Activated CD4-positive, alpha-beta T cell treated with anti-CD3 and anti-CD28 coated beads for 36 hours (primary cell): ENCODE measurements at regions not wholly inside any gene's neighbourhood (a gene's known extent, or its start where the extent isn't known, plus 50 kb on each side); places are given as distances from the start of the nearest gene placed in this dataset.
"Not testable (repeated sequence)": the region's sequence is repeated elsewhere in the genome, so short reads cannot be mapped to it uniquely, and the experiment has no call there.

Experiments used
- ATAC-seq: fragments of 200-7000 bp; cut with Tn5 transposase; one replicate; pipeline ENCODE4 v1.10.0; 2021; ENCODE audit warnings: mild to moderate bottlenecking, moderate library complexity
- CTCF ChIA-PET: fragments of 350-600 bp; sonication (Branson Sonifier 250); formaldehyde crosslinking; loops from one replicate; lab custom pipeline; 2021; ENCODE audit warnings: antibody characterized with exemption; lab: Charles Lee
- POLR2A ChIA-PET: fragments of 350-600 bp; sonication (Branson Sonifier 250); formaldehyde crosslinking; loops from one replicate; lab custom pipeline; 2021; ENCODE audit warnings: antibody characterized with exemption, inconsistent platforms; lab: Charles Lee
- DNase-seq: peaks from one replicate; pipeline ENCODE4 v3.0.0-alpha.2; 2020
- H3K27ac Mint-ChIP-seq: one replicate; pipeline ENCODE4 v1.8.0; 2021; ENCODE audit warnings: mixed read lengths
- H3K27me3 Mint-ChIP-seq: one replicate; pipeline ENCODE4 v1.8.0; 2021; ENCODE audit warnings: mixed read lengths
- H3K36me3 Mint-ChIP-seq: one replicate; pipeline ENCODE4 v1.8.0; 2021; ENCODE audit warnings: low read depth, mixed read lengths
- H3K4me1 Mint-ChIP-seq: one replicate; pipeline ENCODE4 v1.8.0; 2021; ENCODE audit warnings: mixed read lengths
- H3K4me3 Mint-ChIP-seq: one replicate; pipeline ENCODE4 v1.8.0; 2021; ENCODE audit warnings: mild to moderate bottlenecking, moderate library complexity, mixed read lengths
- H3K9me3 Mint-ChIP-seq: one replicate; pipeline ENCODE4 v1.8.0; 2021; ENCODE audit warnings: low read depth, mixed read lengths
- intact Hi-C, 2 experiments: fragments of 100-400 bp; cut with DNase I in 1 of 2; cut with micrococcal nuclease in 1 of 2; formaldehyde crosslinking; loops; one replicate each; pipeline versions ENCODE4 v1.14.2 to v1.15.1; 2022 to 2024; cut with DNase I, micrococcal nuclease

DNA sequence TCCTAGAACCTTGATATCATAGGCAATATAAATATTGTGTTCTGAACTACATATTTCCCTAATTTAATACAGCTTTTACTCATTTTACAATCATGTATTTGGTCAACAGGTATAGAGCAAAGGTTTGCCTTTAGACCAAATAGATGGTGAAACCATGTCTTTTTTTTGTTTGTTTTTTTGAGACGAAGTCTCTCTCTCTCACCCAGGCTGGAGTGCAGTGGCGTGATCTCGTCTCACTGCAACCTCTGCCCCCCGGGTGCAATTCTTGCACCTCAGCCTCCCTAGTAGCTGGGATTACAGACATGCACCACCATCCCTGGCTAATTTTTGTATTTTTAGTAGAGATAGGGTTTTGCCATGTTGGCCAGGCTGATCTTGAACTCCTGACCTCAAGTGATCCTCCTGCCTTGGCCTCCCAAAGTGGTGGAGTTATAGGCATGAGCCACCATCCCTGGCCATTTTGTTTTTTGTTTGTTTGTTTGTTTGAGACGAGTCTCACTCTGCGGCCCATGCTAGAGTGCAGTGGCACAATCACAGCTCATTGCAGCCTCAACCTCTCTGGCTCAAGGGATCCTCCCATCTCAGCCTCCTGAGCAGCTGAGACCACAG, 243.7 kb upstream of the FOXN3 start:
- CTCF ChIA-PET: interaction anchor here (0.7 kb wide), 1 partner anchor 24 kb away, joined by 3 read pairs; no protein-coding TSS in a partner anchor
- H3K27me3 Mint-ChIP-seq, POLR2A ChIA-PET, ATAC-seq, H3K4me3 Mint-ChIP-seq, intact Hi-C loops, DNase-seq, H3K27ac Mint-ChIP-seq, H3K36me3 Mint-ChIP-seq: not testable (repeated sequence)
- H3K9me3 Mint-ChIP-seq: peaks cover 13% of the 10 kb centered on the region
- peaks cover 11% of the 10 kb centered on the region for H3K4me1 Mint-ChIP-seq

DNA sequence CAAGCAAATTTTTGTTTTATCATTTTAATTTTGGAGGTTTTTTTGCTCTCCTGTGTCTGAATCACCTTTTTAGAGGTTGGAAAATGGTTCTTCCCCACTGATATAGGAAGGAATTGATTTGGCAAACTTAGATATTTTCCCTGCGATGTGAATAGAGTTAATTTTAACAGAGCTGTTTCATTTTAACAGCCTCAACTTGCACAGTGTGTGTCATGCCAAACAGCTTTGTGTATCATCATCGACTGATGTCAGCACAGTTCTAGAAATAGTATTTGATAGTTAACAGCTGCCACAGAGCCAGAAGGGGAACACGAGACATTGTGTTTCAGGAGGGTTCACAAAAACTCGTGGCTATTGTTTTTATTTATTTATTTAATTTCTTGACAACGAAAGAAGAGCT, 243.1 kb upstream of the FOXN3 start:
- CTCF ChIA-PET: interaction anchor here (0.7 to 1.0 kb wide), 2 partner anchors 10 to 25 kb away, joined by 3 read pairs; no protein-coding TSS in a partner anchor
- Mint-ChIP-seq H3K36me3 (peaks cover 3% of the 10 kb centered on the region), H3K4me1 (peaks cover 11% of the 10 kb centered on the region), H3K4me3 (no peak overlapping the region), H3K9me3 (peaks cover 13% of the 10 kb centered on the region), H3K27ac (no peak overlapping the region), H3K27me3 (no peaks in the 10 kb centered on the region)
- DNase-seq (no peak), ATAC-seq (no peak)
- intact Hi-C loops: no loop called here
- POLR2A ChIA-PET: no interaction called here

DNA sequence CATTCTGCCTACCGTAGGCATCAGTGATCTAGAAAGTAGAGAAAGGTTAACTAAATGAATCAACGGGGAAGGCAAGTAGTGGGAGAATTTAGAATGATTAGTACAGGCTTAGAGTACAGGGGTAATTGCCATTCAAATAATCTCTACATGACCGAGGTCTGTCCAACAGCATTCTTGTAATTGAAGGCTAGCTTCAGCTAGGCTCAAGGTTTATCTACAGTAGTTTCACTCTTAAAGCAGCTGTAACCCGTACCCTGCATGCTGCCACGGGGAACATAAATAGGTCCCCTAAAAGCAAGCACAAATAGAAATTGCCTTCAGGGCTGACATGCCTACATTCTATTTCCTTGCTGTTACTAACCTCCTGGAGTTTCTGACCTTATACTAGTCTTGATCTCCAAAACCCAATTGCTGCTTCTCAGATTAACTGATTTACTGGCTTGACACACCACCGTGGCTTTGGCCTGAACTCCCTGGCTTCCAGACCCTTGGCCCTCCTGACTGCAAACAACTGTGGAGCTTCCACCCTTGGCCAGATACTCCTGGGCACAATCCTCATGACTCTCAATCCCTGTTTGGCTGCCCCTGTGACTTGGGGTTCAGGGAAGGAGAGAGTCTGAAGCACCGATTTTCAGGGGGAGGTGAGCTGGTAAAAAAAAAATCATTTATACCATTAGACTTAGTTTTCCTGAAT, 242.1 kb upstream of the FOXN3 start:
- no peaks in the 10 kb centered on the region for H3K27me3 Mint-ChIP-seq
- intact Hi-C loops: no loop called here
- peaks cover 2% of the 10 kb centered on the region for H3K36me3 Mint-ChIP-seq
- H3K4me3 Mint-ChIP-seq: no peak overlapping the region
- ChIA-PET CTCF (interaction anchor here (0.8 to 1.0 kb wide), 2 partner anchors 11 to 29 kb away, joined by 3 read pairs; no protein-coding TSS in a partner anchor), POLR2A (interaction anchor here (0.5 kb wide), 1 partner anchor 19 kb away, joined by 3 read pairs; no protein-coding TSS in a partner anchor)
- H3K4me1 Mint-ChIP-seq: peaks cover 9% of the 10 kb centered on the region
- peak; percentile 26 for ATAC-seq
- H3K9me3 Mint-ChIP-seq: peaks cover 10% of the 10 kb centered on the region
- H3K27ac Mint-ChIP-seq: no peak overlapping the region
- DNase-seq: no peak

DNA sequence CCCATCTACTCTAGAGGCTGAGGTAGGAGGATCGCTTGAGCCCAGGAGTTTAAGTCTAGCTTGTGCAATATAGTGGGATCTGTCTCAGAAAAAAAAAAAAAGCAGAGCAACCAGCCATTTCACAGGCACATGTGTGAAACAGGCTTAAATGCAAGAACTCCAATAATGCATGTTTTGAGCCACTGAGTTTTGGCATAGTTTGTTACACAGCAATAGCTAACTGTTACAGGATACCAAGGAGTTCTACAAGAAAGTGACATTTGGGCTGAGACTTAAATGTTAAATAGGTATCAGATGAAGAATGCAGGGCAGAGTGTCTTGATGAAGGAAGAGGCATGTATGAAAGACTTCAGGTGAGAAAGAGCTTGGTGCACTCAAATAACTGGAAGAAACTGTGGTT, 240.0 kb upstream of the FOXN3 start:
- ChIA-PET POLR2A (interaction anchor here (1.0 kb wide), 1 partner anchor 15 kb away, joined by 3 read pairs; no protein-coding TSS in a partner anchor), CTCF (interaction anchor here (0.6 to 1.3 kb wide), 3 partner anchors 11 to 24 kb away, joined by 3 to 6 read pairs (median 3); no protein-coding TSS in a partner anchor)

DNA sequence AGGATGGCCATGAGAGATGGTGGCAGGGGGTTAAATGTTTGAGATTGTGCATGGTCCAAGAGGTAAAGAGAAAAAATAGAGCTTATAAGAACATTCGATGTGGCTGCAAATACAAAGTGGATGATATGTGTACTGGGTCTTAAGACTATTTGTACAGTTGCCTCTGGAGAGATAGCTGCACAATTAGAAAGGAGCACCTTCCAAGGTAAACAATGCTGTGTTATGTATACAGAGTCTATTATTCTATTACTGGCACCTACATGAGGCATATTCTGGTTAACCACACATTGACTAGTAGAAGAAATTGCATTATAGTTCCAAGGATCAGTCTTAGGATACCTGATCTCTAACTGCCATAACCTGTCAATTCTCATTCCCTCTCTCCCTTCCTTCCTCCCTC, 238.0 kb upstream of the FOXN3 start:
- Mint-ChIP-seq H3K4me1 (peaks cover 22% of the 10 kb centered on the region), H3K36me3 (peaks cover 2% of the 10 kb centered on the region), H3K9me3 (peaks cover 10% of the 10 kb centered on the region), H3K27me3 (no peaks in the 10 kb centered on the region), H3K27ac (no peak overlapping the region), H3K4me3 (no peak overlapping the region)
- no peak for ATAC-seq
- no peak for DNase-seq
- POLR2A ChIA-PET: no interaction called here
- intact Hi-C loops: no loop called here
- CTCF ChIA-PET: no interaction called here

More for the DNA sequence above, 240.0 kb upstream of the FOXN3 start:
- peaks cover 2% of the 10 kb centered on the region for H3K36me3 Mint-ChIP-seq
- intact Hi-C loops: no loop called here
- H3K27me3 Mint-ChIP-seq: no peaks in the 10 kb centered on the region
- peaks cover 9% of the 10 kb centered on the region for H3K4me1 Mint-ChIP-seq
- ATAC-seq (no peak), DNase-seq (no peak)
- no peak overlapping the region for H3K4me3 Mint-ChIP-seq
- no peak overlapping the region for H3K27ac Mint-ChIP-seq
- peaks cover 10% of the 10 kb centered on the region for H3K9me3 Mint-ChIP-seq

DNA sequence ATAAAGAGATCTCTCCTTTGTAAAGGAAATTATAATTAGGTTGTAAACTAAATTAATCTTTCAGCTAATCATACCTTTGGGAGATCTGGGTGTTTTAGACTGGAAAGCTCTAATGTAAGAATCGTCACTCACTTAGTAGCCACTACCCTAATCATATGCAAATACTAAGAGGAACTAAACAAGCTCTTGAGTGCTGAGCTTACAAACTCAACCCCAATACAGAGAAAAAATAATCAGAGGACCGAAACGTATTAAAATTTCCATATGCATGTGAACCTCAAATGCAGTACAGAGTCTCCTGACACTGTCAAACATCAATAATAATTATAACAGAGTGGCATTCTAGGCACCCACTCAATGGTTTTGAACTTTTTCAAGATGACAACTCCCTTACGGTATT, 235.3 kb upstream of the FOXN3 start:
- POLR2A ChIA-PET: no interaction called here
- CTCF ChIA-PET: interaction anchor here (0.6 to 1.3 kb wide), 3 partner anchors 17 to 383 kb away, joined by 3 to 6 read pairs (median 3); no protein-coding TSS in a partner anchor
- peaks cover 2% of the 10 kb centered on the region for H3K36me3 Mint-ChIP-seq
- H3K4me1 Mint-ChIP-seq: peaks cover 27% of the 10 kb centered on the region
- DNase-seq: no peak
- no peak overlapping the region for H3K4me3 Mint-ChIP-seq
- H3K27me3 Mint-ChIP-seq: no peaks in the 10 kb centered on the region
- ATAC-seq: no peak
- H3K9me3 Mint-ChIP-seq: peaks cover 10% of the 10 kb centered on the region
- H3K27ac Mint-ChIP-seq: no peak overlapping the region
- intact Hi-C loops: no loop called here

DNA sequence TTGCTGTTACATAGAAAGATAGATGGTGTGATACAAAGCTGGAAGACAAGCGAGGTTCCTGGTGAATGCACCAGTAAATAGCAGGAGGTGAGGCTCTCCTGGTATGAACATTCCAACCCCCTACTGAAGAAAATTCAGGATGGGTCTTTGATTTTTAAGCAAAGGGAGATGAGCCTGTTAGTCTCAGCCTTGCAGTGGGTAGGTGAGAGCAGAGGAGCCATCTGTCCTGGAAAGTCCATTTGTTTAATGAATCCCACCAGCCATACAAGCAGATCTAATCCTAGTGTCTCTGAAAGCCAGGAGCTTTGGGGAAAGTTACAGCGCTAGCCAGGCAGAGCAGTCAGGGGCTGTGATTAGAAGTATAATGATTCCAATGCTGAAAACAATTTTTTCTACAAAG, 234.8 kb upstream of the FOXN3 start:
- Mint-ChIP-seq H3K9me3 (peaks cover 6% of the 10 kb centered on the region), H3K4me3 (no peak overlapping the region), H3K36me3 (peaks cover 2% of the 10 kb centered on the region), H3K27me3 (no peaks in the 10 kb centered on the region), H3K4me1 (peaks cover 27% of the 10 kb centered on the region), H3K27ac (no peak overlapping the region)
- CTCF ChIA-PET: interaction anchor here (0.6 to 1.4 kb wide), 3 partner anchors 10 to 645 kb away, joined by 3 read pairs; no protein-coding TSS in a partner anchor
- intact Hi-C loops: no loop called here
- DNase-seq: no peak
- ATAC-seq: no peak
- POLR2A ChIA-PET: interaction anchor here (0.6 kb wide), 1 partner anchor 33 kb away, joined by 5 read pairs; no protein-coding TSS in a partner anchor

DNA sequence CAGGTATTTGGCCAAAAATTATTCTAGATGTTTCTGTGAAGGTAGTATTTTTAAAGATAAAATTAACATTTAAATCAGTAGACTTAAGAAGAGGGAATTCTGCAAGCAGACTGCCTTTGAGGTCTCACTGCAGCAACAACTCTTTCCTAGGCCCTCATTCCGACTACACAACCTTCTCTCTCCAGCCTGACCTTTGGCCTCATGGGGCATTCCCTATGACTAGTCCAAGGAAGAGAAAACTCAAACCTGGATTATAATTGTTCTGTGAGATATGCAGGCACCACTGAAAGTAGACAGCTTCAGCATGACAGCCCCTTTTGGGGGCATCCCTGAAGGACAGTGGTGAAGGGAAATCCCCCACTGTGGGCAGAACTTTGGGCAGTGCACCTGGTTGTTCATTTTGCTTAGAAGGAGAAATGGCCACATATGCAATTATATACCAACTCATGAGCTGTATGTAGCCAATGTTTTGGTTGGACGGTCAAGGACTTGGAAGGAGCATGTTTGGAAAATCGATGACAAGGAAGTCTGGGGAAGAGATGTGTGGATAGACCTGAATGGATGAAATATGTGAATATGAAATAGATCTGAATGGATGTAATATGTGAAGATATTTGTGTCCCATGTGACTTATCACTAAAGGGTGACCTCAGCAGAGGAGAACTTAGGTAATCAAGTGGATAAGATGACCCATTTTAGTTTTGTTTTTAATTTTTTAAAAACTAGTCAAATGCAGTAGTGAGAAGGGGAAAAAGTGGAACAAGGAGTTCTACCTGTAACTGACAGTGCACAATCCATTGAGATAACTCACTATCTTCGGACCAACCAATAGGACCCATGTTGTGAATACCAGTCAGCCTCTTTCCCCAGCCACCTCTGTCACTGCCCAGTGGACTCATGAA, 233.3 kb upstream of the FOXN3 start:
- Mint-ChIP-seq H3K27me3 (no peaks in the 10 kb centered on the region), H3K4me3 (no peak overlapping the region), H3K4me1 (peaks cover 24% of the 10 kb centered on the region), H3K9me3 (no peaks in the 10 kb centered on the region), H3K27ac (peak overlapping the region; percentile 81), H3K36me3 (no peaks in the 10 kb centered on the region)
- ATAC-seq (peak; percentile 86), DNase-seq (peak; percentile 40)
- intact Hi-C loops: no loop called here
- CTCF ChIA-PET: interaction anchor here (0.9 to 1.4 kb wide), 2 partner anchors 9 to 23 kb away, joined by 3 read pairs; no protein-coding TSS in a partner anchor
- POLR2A ChIA-PET: no interaction called here

DNA sequence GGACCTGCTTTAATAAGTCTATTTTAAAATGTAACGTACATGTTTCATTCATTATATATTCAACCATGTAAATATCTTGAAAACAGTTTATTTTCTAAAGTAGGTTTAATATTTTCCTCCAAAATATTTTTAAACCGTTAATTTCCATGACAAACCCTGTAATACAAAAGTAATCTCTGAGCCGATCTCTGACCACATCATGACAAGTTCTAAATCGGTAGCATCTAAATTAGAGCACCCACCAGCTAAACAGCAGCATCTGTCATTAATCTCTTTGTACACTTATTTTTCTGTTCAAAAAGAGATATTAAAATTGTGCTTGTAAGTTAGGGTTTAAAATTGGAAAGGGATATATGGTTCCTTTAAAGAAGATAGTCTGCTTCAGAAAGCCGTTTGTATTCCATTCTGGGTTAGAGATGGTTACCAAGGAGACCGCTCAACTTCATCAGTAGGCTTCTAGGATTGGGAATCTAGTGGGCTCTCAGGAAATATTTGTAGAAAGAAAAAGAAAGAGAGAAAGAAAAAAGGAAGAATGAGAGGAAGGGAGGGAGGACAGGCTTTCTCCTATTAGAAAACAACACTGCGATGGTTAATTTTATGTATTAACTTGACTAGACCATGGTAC, 232.5 kb upstream of the FOXN3 start:
- CTCF ChIA-PET: interaction anchor here (0.9 kb wide), 1 partner anchor 23 kb away, joined by 3 read pairs; no protein-coding TSS in a partner anchor
- no peaks in the 10 kb centered on the region for H3K27me3 Mint-ChIP-seq
- DNase-seq: no peak
- no peaks in the 10 kb centered on the region for H3K36me3 Mint-ChIP-seq
- no peaks in the 10 kb centered on the region for H3K9me3 Mint-ChIP-seq
- peaks cover 24% of the 10 kb centered on the region for H3K4me1 Mint-ChIP-seq
- no peak overlapping the region for H3K4me3 Mint-ChIP-seq
- intact Hi-C loops: no loop called here
- ATAC-seq: no peak
- POLR2A ChIA-PET: no interaction called here
- peak overlapping the region; percentile 74 for H3K27ac Mint-ChIP-seq

DNA sequence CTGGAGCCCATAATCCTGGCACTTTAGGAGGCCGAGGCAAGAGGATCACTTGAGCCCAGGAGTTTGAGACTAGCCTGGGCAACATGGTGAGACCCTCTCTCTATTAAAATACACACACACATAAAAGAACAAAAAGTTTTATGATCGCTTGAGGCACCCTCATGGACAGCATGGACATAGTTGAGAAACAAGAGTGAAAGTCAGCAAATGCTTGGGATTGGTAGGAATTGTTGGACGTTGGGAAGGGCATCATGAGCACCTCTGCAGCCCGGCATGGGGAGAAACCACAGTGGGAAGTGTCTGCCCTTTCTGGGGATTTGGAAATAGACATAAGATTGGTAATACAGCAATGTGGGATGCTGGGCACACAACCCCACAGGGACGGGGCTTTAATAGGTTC, 231.9 kb upstream of the FOXN3 start:
- Mint-ChIP-seq H3K27ac (no peak overlapping the region), H3K4me3 (no peak overlapping the region), H3K36me3 (no peaks in the 10 kb centered on the region), H3K4me1 (peaks cover 26% of the 10 kb centered on the region), H3K9me3 (no peaks in the 10 kb centered on the region), H3K27me3 (no peaks in the 10 kb centered on the region)
- POLR2A ChIA-PET: no interaction called here
- DNase-seq (no peak), ATAC-seq (no peak)
- CTCF ChIA-PET: no interaction called here
- intact Hi-C loops: no loop called here
